GM19468 (cell line): ENCODE measurements at regions not wholly inside any gene's neighbourhood (a gene's known extent, or its start where the extent isn't known, plus 50 kb on each side); places are given as distances from the start of the nearest gene placed in this dataset.

Source experiments
- ATAC-seq: cut with Tn5 transposase; IDR thresholded peaks from one replicate; pipeline ENCODE4 v1.9.1; 2021; ENCODE audit warnings: mild to moderate bottlenecking, moderate library complexity, moderate number of reproducible peaks; ENCODE audit not compliant: unreplicated experiment; ENCODE audit errors: extremely low read depth

DNA sequence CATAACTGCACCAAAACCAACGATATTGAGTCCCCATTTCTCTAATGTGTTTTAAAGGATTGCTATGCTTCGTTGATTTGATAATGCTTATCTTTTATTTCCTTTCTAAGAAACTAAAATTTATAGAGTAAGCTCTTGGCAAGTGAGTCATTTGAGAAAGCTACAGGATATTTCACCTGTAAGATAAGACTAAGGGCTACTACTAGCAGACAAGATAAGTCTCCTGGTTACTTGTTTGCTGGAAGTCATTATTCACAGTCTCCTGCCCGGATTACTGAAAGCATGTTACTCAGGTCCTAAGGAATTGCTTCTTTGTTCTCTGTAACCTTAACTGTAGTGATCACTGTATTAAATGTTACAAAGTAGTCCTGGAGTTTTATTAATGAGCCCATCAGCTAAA is 315.9 kb upstream of the RASA1 start:
- no peak for ATAC-seq

DNA sequence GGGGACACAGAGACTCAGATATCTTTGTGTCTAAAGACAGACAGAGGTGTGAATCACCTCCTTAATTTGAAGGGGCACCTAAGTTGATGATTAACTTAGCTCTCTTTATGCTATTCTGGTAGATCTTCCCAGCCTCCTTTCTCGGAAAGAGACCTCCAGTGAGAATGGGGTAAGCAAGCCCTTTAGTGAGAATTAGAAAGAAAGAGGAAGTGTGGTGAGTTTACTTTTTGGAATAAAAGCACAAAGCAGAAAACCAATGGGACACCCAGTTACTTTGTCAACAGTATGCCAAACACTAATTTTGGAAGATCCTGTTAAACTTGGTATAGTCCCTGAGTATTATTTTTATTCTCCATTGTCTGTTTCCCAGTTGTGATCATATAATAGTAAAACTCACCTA is 302.8 kb upstream of the RASA1 start:
- ATAC-seq = no peak

DNA sequence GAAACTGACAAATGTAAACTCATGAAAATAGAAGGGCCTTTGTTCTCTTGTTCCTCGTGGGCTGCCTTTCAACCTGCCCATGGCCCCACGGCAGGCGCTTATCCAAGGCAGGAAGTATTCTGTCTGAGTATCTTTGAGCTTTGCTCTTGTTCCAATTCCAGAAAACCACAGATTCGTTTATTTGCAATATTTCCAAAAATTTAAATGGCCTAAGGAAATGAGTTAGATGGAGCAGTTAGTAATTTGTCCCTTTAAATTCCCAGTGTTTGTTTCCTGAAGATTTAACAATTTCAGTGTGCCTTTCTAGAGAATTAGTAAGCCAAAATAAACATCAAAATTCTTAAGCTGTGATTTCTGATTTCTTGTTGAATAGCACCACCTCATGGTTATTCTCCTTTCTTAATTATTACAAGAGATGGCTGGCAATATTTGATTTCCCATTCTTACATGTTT is 299.4 kb upstream of the RASA1 start:
- ATAC-seq = no peak

DNA sequence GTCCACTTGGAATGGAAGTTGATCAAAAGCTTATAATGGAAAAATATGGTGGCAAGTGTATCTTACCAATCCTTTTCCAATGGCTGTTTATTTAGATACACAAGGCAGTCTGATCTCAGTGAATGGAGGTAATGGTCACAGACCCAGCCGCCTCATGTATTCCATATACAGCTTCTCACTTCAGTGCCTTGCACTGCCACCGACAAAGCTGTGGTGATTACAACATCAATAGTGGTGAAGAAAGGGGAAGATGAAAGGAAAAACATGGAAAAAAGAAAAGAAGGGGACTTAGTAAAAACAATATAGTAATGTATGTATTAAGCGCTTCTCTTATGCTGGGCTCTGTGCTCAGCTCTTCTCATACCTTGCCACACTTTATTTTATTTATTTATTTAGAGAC is 297.3 kb upstream of the RASA1 start:
- no peak for ATAC-seq

DNA sequence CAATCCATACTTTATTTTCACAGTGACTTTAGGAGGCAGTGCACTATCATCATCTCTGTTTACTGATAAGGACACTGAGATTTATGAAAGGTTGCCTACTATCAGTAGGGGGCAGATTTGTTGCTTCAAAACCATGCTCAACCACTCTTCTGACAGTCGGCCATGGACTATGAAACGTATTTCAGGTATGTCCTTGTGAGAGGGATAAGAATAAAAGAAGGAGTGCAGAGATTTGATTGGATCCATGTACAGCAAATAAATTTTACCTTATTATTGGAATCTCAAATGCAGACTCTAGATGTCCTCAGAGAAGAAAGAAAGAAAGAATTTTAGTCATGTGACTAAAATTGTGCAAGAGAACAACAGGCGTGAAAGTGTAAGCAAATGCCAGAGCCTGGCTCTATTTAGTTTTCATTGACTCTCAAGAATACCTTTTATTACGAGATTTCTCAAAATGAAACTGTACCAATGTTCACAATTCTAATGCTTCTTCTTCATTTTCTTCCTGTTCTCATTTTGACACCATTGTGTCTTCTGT is 296.6 kb upstream of the RASA1 start:
- no peak for ATAC-seq

DNA sequence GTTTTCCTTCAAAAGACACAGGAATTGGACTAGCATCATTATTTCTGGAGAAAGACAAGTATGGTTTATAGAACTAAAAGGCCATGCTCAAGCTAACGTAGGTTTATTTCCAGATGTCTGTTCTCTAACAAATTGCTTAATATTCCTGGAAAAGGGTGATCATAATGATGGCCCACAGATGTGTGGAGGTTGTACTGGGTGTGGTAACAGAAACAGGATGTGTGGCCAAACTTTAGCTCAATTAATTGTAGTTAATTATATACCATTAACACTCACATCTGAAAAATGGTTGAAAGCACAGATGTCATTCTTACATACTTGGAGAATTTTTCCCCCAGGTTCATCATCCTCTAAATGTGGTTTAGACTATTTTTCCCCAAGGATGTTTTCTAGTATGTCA is 292.7 kb upstream of the RASA1 start:
- no peak for ATAC-seq

DNA sequence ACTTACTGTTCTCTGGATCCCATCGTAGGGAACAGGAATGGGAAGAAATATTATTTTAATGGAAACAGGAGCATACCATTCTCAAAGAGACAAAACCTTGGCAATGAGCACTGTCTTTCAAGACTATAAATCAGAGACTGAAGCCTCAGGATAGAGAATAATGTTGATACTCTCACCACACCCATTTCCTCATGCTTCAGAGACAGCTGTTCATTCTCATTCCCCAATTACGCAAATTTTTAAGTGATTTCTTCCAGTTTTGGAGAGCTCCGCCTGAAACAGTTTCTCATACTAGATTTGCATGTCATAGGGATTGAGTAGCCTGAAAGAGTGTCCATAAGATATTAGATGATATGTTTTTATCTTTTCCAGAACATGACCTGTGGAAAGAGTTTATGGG is 290.5 kb upstream of the RASA1 start:
- no peak for ATAC-seq

DNA sequence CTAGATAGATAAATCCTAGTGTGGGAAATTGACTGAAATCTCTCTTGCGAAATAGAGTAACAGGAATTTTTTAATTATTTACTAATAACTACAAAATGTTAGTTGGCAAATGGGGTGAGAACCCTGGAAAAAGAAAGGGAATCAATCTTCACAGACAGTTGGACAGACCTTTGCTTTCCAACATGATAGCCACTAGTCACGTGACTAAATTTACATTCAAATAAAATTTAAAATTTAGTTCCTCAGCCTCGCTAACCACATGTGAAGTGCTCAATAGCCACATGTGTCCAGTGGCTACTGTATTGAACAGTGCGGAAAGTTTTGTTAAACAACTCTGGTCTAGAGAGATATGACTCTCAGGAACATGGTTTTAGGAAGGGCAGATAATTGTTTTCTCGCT is 289.9 kb upstream of the RASA1 start:
- ATAC-seq = no peak

DNA sequence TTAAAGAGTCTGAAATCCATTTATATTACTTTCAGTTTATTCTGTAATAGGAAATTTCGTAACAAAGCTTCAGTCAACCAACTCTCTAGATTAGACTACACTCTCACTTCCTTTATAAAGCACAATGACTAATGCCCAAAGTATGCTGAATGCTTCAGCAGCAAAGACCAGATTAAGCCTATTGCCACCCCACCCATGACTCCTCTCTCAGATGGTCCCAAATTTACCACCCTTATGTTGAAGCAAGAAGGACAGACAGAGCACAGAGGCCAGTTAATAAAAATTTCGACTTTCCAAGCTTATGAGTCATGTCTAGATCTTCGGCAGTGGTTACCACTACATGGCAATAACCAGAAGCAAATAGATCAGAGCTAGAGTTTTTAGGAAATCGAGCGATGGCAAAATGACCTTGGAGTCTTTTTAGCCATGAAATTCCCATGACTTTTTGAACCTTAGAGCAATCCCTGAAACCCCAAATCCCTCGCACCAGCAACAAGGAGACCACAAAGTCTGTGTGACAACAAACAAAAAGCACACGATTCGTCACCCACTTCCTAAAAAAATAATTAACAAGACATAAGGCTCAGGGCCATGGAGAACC is 287.8 kb upstream of the RASA1 start:
- no peak for ATAC-seq

DNA sequence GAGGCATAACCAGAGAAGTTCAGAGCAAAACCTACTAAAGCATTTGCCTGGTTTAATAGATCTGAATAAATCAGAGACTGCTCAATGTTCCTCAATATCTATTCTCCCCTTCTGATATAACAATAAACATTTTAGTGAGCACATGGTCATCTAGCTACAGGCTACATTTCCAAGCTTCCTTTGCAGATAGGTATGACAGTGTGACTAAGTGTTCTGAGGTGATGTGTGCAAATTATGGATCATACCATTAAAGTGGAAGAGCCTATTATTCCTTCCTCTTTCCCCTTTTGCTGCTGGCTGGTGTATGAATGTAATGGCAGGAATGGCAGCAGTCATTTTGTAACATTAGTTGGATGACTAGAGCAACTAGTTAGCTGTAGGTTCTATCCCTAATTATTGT is 285.8 kb upstream of the RASA1 start:
- ATAC-seq = no peak

DNA sequence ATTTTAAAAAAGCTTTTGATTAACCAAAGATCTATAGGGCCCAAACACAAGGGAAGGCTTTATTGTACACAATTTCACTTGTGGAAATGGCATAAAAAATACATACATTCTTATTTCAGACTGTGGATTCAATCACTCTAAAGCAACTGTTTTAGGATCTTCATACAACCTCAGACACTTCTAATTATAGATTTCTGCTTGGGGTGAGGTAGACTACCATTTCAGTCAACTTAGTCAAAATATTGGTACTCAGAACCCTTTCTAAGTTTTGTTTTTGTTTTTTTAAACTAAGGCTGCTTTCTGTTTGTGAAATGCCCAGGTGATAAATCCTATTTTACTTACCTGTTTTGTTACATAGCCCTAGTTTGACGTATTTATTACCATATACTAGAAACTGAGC is 284.5 kb upstream of the RASA1 start:
- no peak for ATAC-seq

DNA sequence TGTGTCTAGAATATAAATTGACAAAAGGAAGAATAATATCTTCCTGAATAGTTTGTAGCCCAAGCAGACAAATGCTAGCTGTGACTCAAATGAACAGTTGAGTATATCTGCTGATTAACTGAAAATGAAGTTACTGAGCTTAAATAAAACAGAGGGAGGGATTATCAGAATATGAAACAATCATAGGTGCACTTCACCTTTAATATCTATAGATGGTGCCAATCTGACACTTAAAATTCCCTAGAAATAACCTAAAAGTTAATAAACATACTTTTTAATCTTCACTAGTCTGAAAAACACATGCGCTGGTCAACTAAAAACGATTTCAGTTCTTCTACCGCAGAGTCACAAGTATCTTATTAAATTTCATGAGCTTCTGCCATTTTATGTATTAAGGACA is 280.8 kb upstream of the RASA1 start:
- no peak for ATAC-seq

DNA sequence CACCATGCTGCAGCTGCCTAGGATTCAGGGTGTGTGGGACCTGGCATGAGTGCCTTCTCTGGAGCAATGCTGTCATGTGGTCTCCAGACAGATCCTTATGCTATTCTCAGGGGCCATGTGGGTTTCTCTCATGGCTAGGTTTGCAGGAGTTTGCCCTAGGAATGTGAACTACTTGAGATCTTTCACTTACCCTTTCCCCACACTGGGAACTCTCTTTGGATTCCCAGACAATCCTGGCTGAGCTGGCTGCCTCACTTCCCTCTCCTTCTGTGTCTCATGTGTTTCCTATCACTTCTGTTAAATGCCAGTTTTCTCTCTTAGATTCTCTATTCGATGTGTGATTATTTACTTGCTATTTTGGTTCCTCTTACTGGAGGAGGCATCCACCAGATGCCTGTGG is 270.2 kb upstream of the RASA1 start:
- no peak for ATAC-seq

DNA sequence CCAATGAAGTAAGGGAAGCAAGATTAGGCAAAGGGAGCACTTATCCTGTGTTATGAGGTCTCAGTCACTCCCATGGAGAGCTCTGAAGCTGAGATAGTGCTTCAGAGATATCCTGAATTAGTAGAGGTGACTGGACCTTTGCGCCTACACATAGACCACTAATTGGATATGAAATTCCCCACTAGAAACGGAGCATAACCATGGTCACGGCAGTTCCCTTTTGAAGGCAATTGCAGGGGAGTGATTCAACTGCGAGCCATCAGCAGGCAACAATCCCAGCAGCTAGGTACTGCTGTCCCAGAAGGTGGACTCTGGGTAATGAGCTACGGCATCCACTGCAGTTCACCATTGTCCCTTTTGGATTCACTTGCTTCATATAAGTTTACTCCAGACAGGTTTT is 267.7 kb upstream of the RASA1 start:
- no peak for ATAC-seq

DNA sequence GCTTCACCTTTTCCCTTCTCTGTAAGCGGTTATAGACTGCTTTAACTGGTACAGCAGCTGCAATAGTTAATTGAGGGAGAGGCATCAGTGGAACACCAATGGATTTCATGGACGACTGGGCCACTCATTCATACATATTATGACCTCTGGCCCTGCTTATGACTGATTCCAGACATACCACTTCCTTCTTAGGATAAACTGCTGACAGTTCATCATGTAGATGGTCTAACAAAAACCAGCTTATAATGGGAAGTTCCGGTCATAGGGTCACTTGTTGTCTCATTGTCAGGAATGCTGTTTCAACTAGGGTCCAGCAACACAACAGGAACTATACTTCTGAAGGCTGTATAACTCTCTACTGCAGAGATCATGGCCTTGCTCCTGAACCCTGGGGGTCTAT is 265.2 kb upstream of the RASA1 start:
- ATAC-seq = no peak

DNA sequence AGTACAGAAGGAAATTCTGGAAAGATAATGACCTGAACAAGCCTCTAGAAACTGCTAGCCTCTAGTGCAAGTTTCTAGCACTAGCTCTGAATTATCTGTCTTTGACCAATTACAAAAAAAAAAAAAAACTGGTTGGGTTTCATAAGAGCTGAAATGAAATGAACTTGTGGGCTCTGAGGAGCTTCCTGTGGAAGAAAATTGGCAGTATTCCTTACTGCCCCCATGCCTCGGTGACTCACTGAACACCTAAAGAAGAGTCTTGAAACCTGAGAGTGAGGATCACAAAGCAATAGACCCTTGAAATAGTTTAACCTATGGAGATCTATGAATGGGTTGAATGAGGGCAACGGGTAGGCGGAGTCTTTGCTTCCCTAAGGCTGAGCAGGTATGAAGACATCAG is 263.6 kb upstream of the RASA1 start:
- ATAC-seq = no peak

DNA sequence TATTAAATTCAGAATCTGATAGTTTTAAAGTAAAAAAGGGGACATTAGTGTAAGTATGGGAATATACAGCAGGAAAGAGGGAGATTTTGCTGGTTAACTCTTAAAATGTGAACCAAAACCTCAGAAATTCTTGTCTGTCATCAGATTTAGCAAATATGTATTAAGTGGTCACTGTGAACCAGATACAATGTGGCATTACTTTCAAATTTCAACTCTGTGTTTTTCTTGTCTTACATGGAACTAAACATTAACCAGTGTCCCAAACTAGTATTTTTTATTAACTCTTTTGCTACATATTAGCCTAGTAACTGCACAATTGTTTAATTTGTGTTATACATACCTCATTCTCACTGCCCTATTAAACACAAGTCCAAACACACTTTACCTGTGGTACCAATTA is 259.9 kb upstream of the RASA1 start:
- no peak for ATAC-seq

DNA sequence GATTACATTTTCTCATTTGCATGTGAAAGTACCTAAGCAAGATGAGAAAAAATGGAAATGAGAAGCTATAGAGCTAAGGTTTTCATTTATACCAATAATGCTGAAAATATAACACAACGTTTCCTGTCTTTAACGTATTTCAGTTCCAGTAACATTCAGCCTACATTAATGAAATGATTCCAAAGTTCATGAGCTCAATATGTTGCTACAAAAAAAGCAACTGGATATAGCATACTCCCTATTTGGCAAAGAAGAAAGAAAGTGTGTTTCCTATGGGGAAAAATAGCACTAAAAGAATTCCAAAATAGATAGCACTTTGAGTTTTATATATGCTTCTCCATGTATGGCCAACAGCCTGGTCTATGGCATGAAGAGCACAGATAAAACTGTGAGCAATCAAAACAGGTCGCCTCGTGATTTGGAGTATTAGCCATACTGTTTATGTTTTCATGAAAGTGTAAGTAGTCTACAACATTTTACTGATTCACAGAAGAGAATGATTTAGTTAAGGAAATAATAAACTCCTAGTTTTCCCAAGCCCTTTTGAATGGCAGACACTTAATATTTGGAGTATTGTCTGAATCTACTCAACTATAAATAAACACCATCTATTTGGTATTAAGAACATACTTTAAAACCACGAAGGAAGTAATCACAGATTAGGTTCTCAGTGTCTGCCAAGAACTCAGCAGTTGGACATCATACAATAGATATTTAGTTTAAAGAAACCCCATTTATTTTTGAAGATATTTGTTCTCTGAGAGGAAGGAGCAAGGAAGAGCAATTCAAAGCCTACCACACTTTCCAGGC is 258.7 kb upstream of the RASA1 start:
- ATAC-seq = no peak

DNA sequence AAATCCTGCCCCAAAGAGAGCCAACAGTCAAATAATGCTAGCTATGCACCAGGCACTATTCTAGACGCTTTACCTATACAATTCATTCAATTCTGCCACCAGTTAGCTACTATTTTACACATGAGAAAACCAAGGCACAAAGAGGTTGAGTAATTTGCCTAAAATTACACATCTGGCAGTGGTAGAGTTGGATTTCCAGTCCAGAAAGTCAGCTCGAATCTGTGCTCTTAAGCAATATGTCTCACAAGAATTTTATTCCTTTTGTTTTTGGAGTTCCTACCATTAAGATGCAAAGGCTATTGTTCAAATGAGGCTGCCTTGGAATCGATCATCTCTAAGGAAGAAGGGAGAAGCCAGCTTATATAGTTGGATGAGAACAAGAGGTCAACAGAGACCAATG is 256.9 kb upstream of the RASA1 start:
- ATAC-seq = no peak

DNA sequence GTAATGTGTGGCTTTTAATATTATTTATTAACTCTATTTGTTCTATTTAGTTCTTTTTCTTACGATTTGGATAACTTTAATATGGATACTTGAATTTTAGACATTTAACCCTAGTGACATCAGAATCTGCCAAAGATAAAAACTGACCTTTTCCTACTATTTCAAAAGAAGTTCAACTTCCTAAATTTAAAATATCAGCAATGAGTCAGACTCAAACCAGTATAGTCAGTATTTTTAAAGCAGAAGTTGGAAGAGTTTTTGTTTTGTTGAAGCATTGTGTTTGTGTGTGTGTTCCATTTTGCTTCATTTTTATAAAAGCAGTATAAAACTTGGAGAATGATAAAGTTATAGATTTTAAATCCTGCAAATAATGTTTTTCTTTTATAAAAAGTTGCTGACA is 251.8 kb upstream of the RASA1 start:
- ATAC-seq = no peak

DNA sequence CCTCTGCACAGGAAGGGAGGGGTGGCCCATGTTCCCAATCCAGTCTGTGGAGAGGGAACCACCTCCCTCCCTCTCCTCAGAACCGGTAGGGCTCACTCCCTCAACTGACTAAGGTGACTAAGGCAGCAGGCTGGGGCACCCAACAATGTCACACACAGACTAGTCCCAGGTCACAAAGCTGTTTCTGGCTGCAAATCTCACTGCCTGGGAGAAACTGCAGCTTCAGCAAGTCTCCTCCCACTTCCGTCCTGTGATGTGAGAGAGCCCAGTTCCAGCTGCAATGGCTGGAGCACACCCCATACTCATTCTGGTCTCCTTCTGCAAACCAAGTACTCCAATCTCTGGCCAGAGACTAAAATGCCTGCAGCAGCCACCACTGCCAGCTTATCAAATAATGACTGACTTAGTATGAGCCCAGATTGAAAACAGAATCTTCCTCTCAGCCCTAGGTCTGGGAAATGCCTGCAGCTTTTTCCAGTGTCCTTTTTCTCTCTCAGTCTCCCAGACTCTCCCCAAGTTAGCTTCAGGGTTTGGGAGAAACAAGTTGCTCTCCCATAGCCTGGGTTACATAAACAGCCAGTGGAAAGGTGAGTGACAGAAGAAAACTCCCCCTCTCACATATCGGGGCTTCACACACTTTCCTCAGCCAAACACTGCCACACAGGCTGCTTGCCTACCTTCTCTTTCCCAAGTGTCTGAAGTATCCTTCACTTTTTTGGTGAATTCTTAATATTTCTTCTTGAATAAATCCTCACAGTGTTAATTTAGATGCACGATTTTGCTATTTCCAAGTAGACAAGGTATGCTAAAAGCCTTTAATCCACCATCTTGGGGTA is 247.4 kb upstream of the RASA1 start:
- peak; percentile 94 for ATAC-seq
